HepG2 (cell line): ENCODE measurements at regions not wholly inside any gene's neighbourhood (a gene's known extent, or its start where the extent isn't known, plus 50 kb on each side); places are given as distances from the start of the nearest gene placed in this dataset.

ENCODE experiments used
- ATAC-seq: fragments of 200-7000 bp; cut with Tn5 transposase; 3 replicates; pipeline ENCODE4 v1.9.1; 2020; ENCODE audit warnings: mild to moderate bottlenecking, moderate library complexity
- BruUV-seq: library from RNA; stranded (reverse); fragments of 400-500 nt; replicated peaks from 2 replicates; lab custom pipeline; 2021; lab: Mats Ljungman, UMichigan
- CTCF ChIA-PET: fragments of 300-600 bp; formaldehyde crosslinking; extraction: SDS; loops from one replicate; lab custom pipeline; 2021; ENCODE audit warnings: low total read pairs, inconsistent platforms, low intra/inter-chr PET ratio; lab: Yijun Ruan, JAX
- POLR2A ChIA-PET: fragments of 350-600 bp; sonication (Branson Sonifier 250); formaldehyde crosslinking; loops from one replicate; lab custom pipeline; 2020; ENCODE audit warnings: antibody characterized with exemption, inconsistent platforms; lab: Yijun Ruan, JAX
- DNase-seq: peaks from one replicate; pipeline ENCODE4 v3.0.0-alpha.2; 2015; ENCODE audit warnings: low spot score
- FAIRE-seq: peaks from 3 replicates; lab custom pipeline; 2011; peaks lifted over from hg19 to GRCh38; lab: Jason Lieb, UNC
- H2AFZ ChIP-seq: one replicate; pipeline ENCODE4 v1.6.1; 2011; ENCODE audit warnings: low read length, inconsistent platforms
- H3K27ac ChIP-seq: fragments of 300-600 bp; 3 replicates; pipeline ENCODE4 v1.8.0; 2011; ENCODE audit warnings: mixed run types, mild to moderate bottlenecking, mixed read lengths, low read length, inconsistent platforms; ENCODE audit not compliant: insufficient read depth; ENCODE audit errors: extremely low read length
- H3K27me3 ChIP-seq, 2 experiments: fragments of 200-600 bp in 1 of 2; 2 replicates in 1 of 2; 3 replicates in 1 of 2; pipeline versions ENCODE4 v1.6.0 to v1.8.0; 2011; ENCODE audit warnings: low read length in 2 of 2, mild to moderate bottlenecking in 2 of 2, moderate library complexity in 2 of 2, inconsistent platforms in 1 of 2; ENCODE audit not compliant: insufficient read depth in 2 of 2, control insufficient read depth in 1 of 2
- H3K36me3 ChIP-seq, 2 experiments: fragments of 200-600 bp in 1 of 2; replicated peaks in 1 of 2; 2 replicates in 1 of 2; 3 replicates in 1 of 2; pipeline versions ENCODE4 v1.5.1 to v1.8.0; 2011; ENCODE audit warnings: low read length in 2 of 2, inconsistent platforms in 1 of 2; ENCODE audit not compliant: insufficient read depth in 2 of 2, control insufficient read depth in 1 of 2
- H3K4me1 ChIP-seq: 2 replicates; pipeline ENCODE4 v1.5.1; 2012; ENCODE audit warnings: low read length, inconsistent platforms; ENCODE audit not compliant: insufficient read depth
- H3K4me2 ChIP-seq: 2 replicates; pipeline ENCODE4 v1.6.0; 2011; ENCODE audit warnings: low read depth, low read length, inconsistent platforms
- H3K4me3 ChIP-seq, 3 experiments: fragments of 200-600 bp in 1 of 3; sonication (generic), shearing (Covaris generic) in 1 of 3; replicated peaks in 1 of 3; 2 replicates each; pipeline ENCODE4 v1.5.1; 2011 to 2016; ENCODE audit warnings: low read length in 3 of 3, inconsistent platforms in 2 of 3, low read depth in 2 of 3, mild to moderate bottlenecking in 2 of 3, control low read depth in 1 of 3, mixed read lengths in 1 of 3; ENCODE audit not compliant: insufficient read depth in 1 of 3
- H3K79me2 ChIP-seq: one replicate; pipeline ENCODE4 v1.6.1; 2011; ENCODE audit warnings: low read length, inconsistent platforms; ENCODE audit not compliant: insufficient read depth
- H3K9ac ChIP-seq: 2 replicates; pipeline ENCODE4 v1.6.0; 2011; ENCODE audit warnings: mild to moderate bottlenecking, low read depth, low read length, inconsistent platforms; ENCODE audit not compliant: insufficient read depth
- H3K9me3 ChIP-seq: 2 replicates; pipeline ENCODE4 v1.5.1; 2012; ENCODE audit warnings: mild to moderate bottlenecking, low read length
- H4K20me1 ChIP-seq: 2 replicates; pipeline ENCODE4 v1.6.0; 2011; ENCODE audit warnings: inconsistent platforms, mild to moderate bottlenecking, low read length, moderate library complexity; ENCODE audit not compliant: insufficient read depth
- GLMP ChIP-seq: sonication (generic); formaldehyde crosslinking; IDR thresholded peaks from 2 replicates; pipeline ENCODE4 v1.9.0; 2021; ENCODE audit warnings: missing genetic modification reagents, mild to moderate bottlenecking, borderline replicate concordance
- HMGXB3 ChIP-seq: sonication (generic); formaldehyde crosslinking; IDR thresholded peaks from 2 replicates; pipeline ENCODE4 v1.4.0; 2020; ENCODE audit warnings: missing genetic modification reagents, borderline replicate concordance
- ISL2 ChIP-seq: sonication (generic); formaldehyde crosslinking; IDR thresholded peaks from 2 replicates; pipeline ENCODE4 v1.5.0; 2020; ENCODE audit warnings: missing genetic modification reagents
- MED8 ChIP-seq: sonication (generic); formaldehyde crosslinking; IDR thresholded peaks from 2 replicates; pipeline ENCODE4 v1.8.1; 2023; ENCODE audit warnings: mild to moderate bottlenecking, missing genetic modification reagents; ENCODE audit not compliant: insufficient replicate concordance
- NR1H2 ChIP-seq: sonication (generic); formaldehyde crosslinking; IDR thresholded peaks from 2 replicates; pipeline ENCODE4 v1.8.1; 2022; ENCODE audit warnings: low read depth, missing genetic modification reagents, borderline replicate concordance
- SP1 ChIP-seq, 2 experiments: fragments of 450-650 bp in 1 of 2; sonication (generic) in 1 of 2; formaldehyde crosslinking in 1 of 2; IDR thresholded peaks; 2 replicates each; pipeline versions ENCODE4 v1.4.0 to v1.6.1; 2016 to 2020; ENCODE audit warnings: missing genetic modification reagents in 1 of 2
- SSRP1 ChIP-seq: IDR thresholded peaks from 2 replicates; pipeline ENCODE4 v1.6.1; 2016; ENCODE audit warnings: control low read depth
- ZBTB42 ChIP-seq: sonication (generic); formaldehyde crosslinking; IDR thresholded peaks from 2 replicates; pipeline ENCODE4 v1.5.0; 2020; ENCODE audit warnings: mild to moderate bottlenecking, missing genetic modification reagents
- ZEB1 ChIP-seq: IDR thresholded peaks from 2 replicates; pipeline ENCODE4 v1.6.1; 2012; ENCODE audit warnings: mild to moderate bottlenecking, low read depth, inconsistent platforms; ENCODE audit not compliant: insufficient replicate concordance
- ZNF17 ChIP-seq: sonication (generic); formaldehyde crosslinking; IDR thresholded peaks from 2 replicates; pipeline ENCODE4 v1.5.0; 2020; ENCODE audit warnings: mild to moderate bottlenecking, missing genetic modification reagents
- ZNF775 ChIP-seq: sonication (generic); formaldehyde crosslinking; IDR thresholded peaks from 2 replicates; pipeline ENCODE4 v1.4.0; 2020; ENCODE audit warnings: missing genetic modification reagents, mild to moderate bottlenecking, moderate library complexity, borderline replicate concordance
- ZNF790 ChIP-seq: sonication (generic); formaldehyde crosslinking; IDR thresholded peaks from 2 replicates; pipeline ENCODE4 v1.8.0; 2022; ENCODE audit warnings: missing genetic modification reagents, mild to moderate bottlenecking, borderline replicate concordance
- ZNF878 ChIP-seq: sonication (generic); formaldehyde crosslinking; IDR thresholded peaks from 2 replicates; pipeline ENCODE4 v1.8.1; 2023; ENCODE audit warnings: mild to moderate bottlenecking, missing genetic modification reagents, moderate library complexity
- WGBS: methylation state at CpG from one replicate; pipeline ENCODE4 v1.1.6; 2017; ENCODE audit warnings: low lambda C conversion rate; 5-methylcytosine and 5-hydroxymethylcytosine counted together
- in situ Hi-C: cut with HindIII; loops from 2 replicates; pipeline ENCODE4 v1.10.0; 2017; ENCODE audit warnings: low pct_unique_long_range_greater_than_20kb; ENCODE audit not compliant: extremely low pct_ligation_motif_present
- intact Hi-C: fragments of 100-400 bp; cut with micrococcal nuclease; formaldehyde crosslinking; loops from one replicate; pipeline ENCODE4 v1.10.0; 2022; ENCODE audit not compliant: unreplicated experiment

- FAIRE-seq (no peak), ATAC-seq (no peak), DNase-seq (no peak)
- H3K4me1 ChIP-seq, result no peaks in the 10 kb centered on the region
- H4K20me1 ChIP-seq, result no peaks in the 10 kb centered on the region
- POLR2A ChIA-PET, result no interaction called here
- 0% methylated on average over 2 of the region's 2 CpGs for WGBS
- H3K27ac ChIP-seq, result no peak overlapping the region
- H3K9ac ChIP-seq, result no peak overlapping the region
- TF ChIP-seq MED8 (CRISPR knock-in tag) (no peak), ISL2 (CRISPR knock-in tag) (no peak)
- no peaks in the 10 kb centered on the region for H3K36me3 ChIP-seq
- no TSS peak for BruUV-seq
- no peak overlapping the region for H2AFZ ChIP-seq
- peaks cover 77% of the 10 kb centered on the region for H3K9me3 ChIP-seq
- CTCF ChIA-PET, result no interaction called here
- no peaks in the 10 kb centered on the region for H3K79me2 ChIP-seq
- H3K4me2 ChIP-seq, result no peak overlapping the region
- intact Hi-C loops (no loop called here), in situ Hi-C loops (no loop called here)
- H3K27me3 ChIP-seq, result no peaks in the 10 kb centered on the region
- H3K4me3 ChIP-seq, result no peak overlapping the region
Measured at GRCh38 chr18:44324361-44324760, 356.3 kb upstream of the SETBP1 start.

- FAIRE-seq, result no peak
- intact Hi-C loops (loop anchor here (2.0 kb wide), 1 partner anchor 195 kb away; no protein-coding TSS in a partner anchor), in situ Hi-C loops (no loop called here)
- Histone ChIP-seq H3K4me3 (no peak overlapping the region), H3K4me2 (no peak overlapping the region), H3K9me3 (peaks cover 71% of the 10 kb centered on the region), H2AFZ (no peak overlapping the region), H3K4me1 (no peaks in the 10 kb centered on the region), H3K36me3 (no peaks in the 10 kb centered on the region), H3K27me3 (no peaks in the 10 kb centered on the region), H3K27ac (no peak overlapping the region), H3K79me2 (no peaks in the 10 kb centered on the region), H3K9ac (no peak overlapping the region), H4K20me1 (no peaks in the 10 kb centered on the region)
- no peak for ATAC-seq
- 2% methylated on average over 4 of the region's 4 CpGs for WGBS
- no peak for DNase-seq
- CTCF ChIA-PET, result no interaction called here
- POLR2A ChIA-PET, result no interaction called here
- BruUV-seq, result no TSS peak
- TF ChIP-seq SP1 (IDR thresholded peaks at IDR 0.05), result no peak
- TF ChIP-seq SP1 (CRISPR knock-in tag; IDR thresholded peaks at IDR 0.05), result no peak
- no peak for TF ChIP-seq ZNF790 (CRISPR knock-in tag)
- no peak for TF ChIP-seq ZEB1
- TF ChIP-seq ZNF17, result no peak
- TF ChIP-seq ZNF878 (CRISPR knock-in tag), result no peak
- no peak for TF ChIP-seq HMGXB3 (CRISPR knock-in tag)
- TF ChIP-seq ZBTB42 (CRISPR knock-in tag), result no peak
- no peak for TF ChIP-seq NR1H2
- no peak for TF ChIP-seq GLMP (CRISPR knock-in tag)
- no peak for TF ChIP-seq ZNF775
- no peak for TF ChIP-seq SSRP1 (CRISPR knock-in tag)
Measured at GRCh38 chr18:44325903-44326635, 354.6 kb upstream of the SETBP1 start.
